ENCODE measurements at regions not wholly inside any gene's neighbourhood (a gene's known extent, or its start where the extent isn't known, plus 50 kb on each side); places are given as distances from the start of the nearest gene placed in this dataset.

DNA sequence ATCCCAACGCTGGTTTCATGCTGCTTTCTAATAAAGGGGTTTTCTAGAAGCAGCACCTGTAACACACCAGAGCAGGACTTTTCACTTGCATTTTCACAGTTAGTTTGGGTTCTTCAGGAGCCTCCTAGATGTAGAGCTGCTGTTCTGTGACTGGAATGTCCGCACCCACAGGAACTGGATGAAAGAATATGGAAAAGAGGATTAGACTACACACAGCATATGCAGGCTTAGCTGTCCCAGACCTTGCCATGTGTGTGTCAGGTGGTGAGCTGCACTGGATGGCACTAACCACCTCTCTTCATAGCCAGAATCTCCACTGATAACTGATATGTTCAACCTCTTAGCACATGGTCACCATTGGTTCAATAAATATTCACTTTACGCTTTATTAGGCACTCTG lies 112.1 kb upstream of the POU3F3 start:
- H3K4me2 ChIP-seq, result no peak overlapping the region
- no peak overlapping the region for H2AFZ ChIP-seq (ENCODE audit: low read depth)
- H3K4me1 ChIP-seq (ENCODE audit: low read depth, poor library complexity, severe bottlenecking), result no peaks in the 10 kb centered on the region
- H3K9ac ChIP-seq, result no peak overlapping the region
- H4K20me1 ChIP-seq (ENCODE audit: insufficient read depth), result no peaks in the 10 kb centered on the region
- TF ChIP-seq, protein P1, sequence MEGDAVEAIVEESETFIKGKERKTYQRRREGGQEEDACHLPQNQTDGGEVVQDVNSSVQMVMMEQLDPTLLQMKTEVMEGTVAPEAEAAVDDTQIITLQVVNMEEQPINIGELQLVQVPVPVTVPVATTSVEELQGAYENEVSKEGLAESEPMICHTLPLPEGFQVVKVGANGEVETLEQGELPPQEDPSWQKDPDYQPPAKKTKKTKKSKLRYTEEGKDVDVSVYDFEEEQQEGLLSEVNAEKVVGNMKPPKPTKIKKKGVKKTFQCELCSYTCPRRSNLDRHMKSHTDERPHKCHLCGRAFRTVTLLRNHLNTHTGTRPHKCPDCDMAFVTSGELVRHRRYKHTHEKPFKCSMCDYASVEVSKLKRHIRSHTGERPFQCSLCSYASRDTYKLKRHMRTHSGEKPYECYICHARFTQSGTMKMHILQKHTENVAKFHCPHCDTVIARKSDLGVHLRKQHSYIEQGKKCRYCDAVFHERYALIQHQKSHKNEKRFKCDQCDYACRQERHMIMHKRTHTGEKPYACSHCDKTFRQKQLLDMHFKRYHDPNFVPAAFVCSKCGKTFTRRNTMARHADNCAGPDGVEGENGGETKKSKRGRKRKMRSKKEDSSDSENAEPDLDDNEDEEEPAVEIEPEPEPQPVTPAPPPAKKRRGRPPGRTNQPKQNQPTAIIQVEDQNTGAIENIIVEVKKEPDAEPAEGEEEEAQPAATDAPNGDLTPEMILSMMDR (conservative IDR thresholded peaks at IDR 0.05; ENCODE audit: low read depth, low read length), result no peak
- H3K36me3 ChIP-seq (ENCODE audit: insufficient read depth), result no peaks in the 10 kb centered on the region
- no peaks in the 10 kb centered on the region for H3K27me3 ChIP-seq (ENCODE audit: insufficient read depth, low read depth)
- no peak overlapping the region for H3K27ac ChIP-seq
- H3K4me3 ChIP-seq (IDR thresholded peaks at IDR 0.05; ENCODE audit: insufficient read depth, low read depth, low read length), result no peak overlapping the region
- H3K79me2 ChIP-seq (ENCODE audit: insufficient read depth, low read depth), result no peaks in the 10 kb centered on the region

DNA sequence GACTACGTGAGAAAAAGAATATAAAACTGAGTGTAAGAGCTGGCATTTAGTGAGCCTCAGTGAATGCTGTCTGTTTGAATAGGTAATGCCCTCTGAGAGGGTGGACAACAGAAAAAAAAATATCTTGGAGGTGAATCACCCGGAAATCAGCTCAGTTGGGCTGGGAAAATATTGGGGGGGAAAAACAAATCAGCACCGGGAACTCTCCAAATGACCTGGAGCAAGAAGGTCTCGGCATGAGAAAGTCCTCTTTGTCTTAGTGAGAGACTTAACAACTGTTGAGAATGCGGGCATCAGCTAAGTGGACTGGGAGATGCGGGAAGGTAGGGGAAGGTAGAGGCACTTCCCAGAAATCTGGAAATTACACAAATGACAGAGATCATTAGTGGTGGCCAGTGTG lies 109.4 kb upstream of the POU3F3 start:
- Histone ChIP-seq H4K20me1 (ENCODE audit: insufficient read depth) (no peaks in the 10 kb centered on the region), H3K9ac (no peak overlapping the region), H3K4me2 (no peak overlapping the region), H3K27me3 (ENCODE audit: insufficient read depth, low read depth) (no peaks in the 10 kb centered on the region), H3K36me3 (ENCODE audit: insufficient read depth) (no peaks in the 10 kb centered on the region), H2AFZ (ENCODE audit: low read depth) (no peak overlapping the region), H3K27ac (no peak overlapping the region), H3K4me1 (ENCODE audit: low read depth, poor library complexity, severe bottlenecking) (no peaks in the 10 kb centered on the region), H3K4me3 (IDR thresholded peaks at IDR 0.05; ENCODE audit: insufficient read depth, low read depth, low read length) (no peak overlapping the region), H3K79me2 (ENCODE audit: insufficient read depth, low read depth) (no peaks in the 10 kb centered on the region)
- TF ChIP-seq, protein P1 (conservative IDR thresholded peaks at IDR 0.05; ENCODE audit: low read depth, low read length), result no peak

DNA sequence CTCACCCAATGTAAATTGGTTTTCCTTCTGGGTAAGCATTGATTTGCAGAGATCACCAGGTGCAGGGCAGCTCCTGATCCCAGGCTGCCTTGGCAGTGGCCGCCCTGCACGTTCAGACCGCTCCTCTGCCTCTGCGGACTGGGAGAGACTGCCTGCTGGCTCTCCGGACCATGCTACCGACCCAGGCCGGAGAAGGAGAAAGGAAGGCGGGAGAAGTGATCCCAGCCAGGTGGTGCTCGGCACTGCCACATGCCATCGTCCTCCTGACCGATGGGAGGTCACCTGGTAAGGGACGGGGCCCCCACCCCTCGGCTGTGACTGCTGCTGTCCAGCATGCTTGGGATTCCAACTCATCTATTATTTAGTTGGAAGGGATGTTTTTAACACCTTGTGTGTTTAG lies 108.1 kb upstream of the POU3F3 start:
- Histone ChIP-seq H3K4me3 (IDR thresholded peaks at IDR 0.05; ENCODE audit: insufficient read depth, low read depth, low read length) (no peak overlapping the region), H3K27me3 (ENCODE audit: insufficient read depth, low read depth) (no peaks in the 10 kb centered on the region), H3K9ac (no peak overlapping the region), H3K79me2 (ENCODE audit: insufficient read depth, low read depth) (no peaks in the 10 kb centered on the region), H3K4me2 (no peak overlapping the region), H4K20me1 (ENCODE audit: insufficient read depth) (no peaks in the 10 kb centered on the region), H3K36me3 (ENCODE audit: insufficient read depth) (no peaks in the 10 kb centered on the region), H3K27ac (no peak overlapping the region), H3K4me1 (ENCODE audit: low read depth, poor library complexity, severe bottlenecking) (no peaks in the 10 kb centered on the region), H2AFZ (ENCODE audit: low read depth) (no peak overlapping the region)
- TF ChIP-seq, protein P1 (conservative IDR thresholded peaks at IDR 0.05; ENCODE audit: low read depth, low read length), result no peak

DNA sequence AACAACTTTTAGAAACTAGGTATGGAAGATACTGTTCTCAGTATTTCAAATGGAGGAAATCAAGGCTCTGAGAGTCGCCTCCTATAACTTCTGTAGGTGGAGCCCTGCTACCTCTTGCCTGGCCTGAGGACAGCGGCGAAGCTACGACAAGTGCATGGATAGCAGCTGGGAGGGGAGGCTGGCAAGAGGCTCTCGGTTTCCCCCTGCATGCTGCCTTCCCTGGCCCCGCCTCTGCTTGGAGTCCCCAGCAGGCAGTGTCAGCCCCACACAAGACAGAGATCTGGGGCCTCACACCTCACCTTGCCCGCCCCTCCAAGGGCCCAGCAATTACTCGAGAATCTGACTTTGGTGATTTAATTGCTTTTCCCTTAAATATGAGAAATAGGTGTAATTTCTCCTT lies 107.6 kb upstream of the POU3F3 start:
- Histone ChIP-seq H3K9ac (no peak overlapping the region), H3K4me2 (no peak overlapping the region), H4K20me1 (ENCODE audit: insufficient read depth) (no peaks in the 10 kb centered on the region), H3K36me3 (ENCODE audit: insufficient read depth) (no peaks in the 10 kb centered on the region), H3K4me1 (ENCODE audit: low read depth, poor library complexity, severe bottlenecking) (no peaks in the 10 kb centered on the region), H2AFZ (ENCODE audit: low read depth) (no peak overlapping the region), H3K4me3 (IDR thresholded peaks at IDR 0.05; ENCODE audit: insufficient read depth, low read depth, low read length) (no peak overlapping the region), H3K27me3 (ENCODE audit: insufficient read depth, low read depth) (no peaks in the 10 kb centered on the region), H3K79me2 (ENCODE audit: insufficient read depth, low read depth) (no peaks in the 10 kb centered on the region), H3K27ac (no peak overlapping the region)
- TF ChIP-seq, protein P1 (conservative IDR thresholded peaks at IDR 0.05; ENCODE audit: low read depth, low read length), result no peak

DNA sequence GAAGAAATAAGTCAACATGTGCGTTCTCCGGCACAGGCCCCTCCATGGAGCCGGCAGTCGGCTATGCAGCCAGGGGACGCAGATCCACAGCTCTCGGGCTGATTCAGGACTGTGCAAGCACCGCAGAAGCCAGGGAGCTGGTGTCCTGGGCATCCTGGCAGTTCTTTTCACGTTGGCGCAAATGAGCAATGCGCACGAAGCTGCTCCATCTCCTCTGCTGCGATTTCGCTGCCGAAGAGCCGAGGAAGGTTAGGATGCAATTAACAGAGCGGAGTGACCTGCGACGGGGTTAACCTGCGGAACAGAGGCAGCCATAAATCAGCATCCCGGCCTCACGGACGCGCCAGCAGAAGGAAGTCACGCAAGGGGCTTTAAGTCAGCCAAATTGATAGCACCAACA lies 107.1 kb upstream of the POU3F3 start:
- TF ChIP-seq, protein P1 (conservative IDR thresholded peaks at IDR 0.05; ENCODE audit: low read depth, low read length), result no peak
- Histone ChIP-seq H3K27ac (no peak overlapping the region), H3K27me3 (ENCODE audit: insufficient read depth, low read depth) (no peaks in the 10 kb centered on the region)

More for the DNA sequence above, 107.1 kb upstream of the POU3F3 start:
- H3K4me2 ChIP-seq, result no peak overlapping the region
- H3K4me3 ChIP-seq (IDR thresholded peaks at IDR 0.05; ENCODE audit: insufficient read depth, low read depth, low read length), result no peak overlapping the region
- no peaks in the 10 kb centered on the region for H3K36me3 ChIP-seq (ENCODE audit: insufficient read depth)
- no peaks in the 10 kb centered on the region for H3K4me1 ChIP-seq (ENCODE audit: low read depth, poor library complexity, severe bottlenecking)
- H3K79me2 ChIP-seq (ENCODE audit: insufficient read depth, low read depth), result no peaks in the 10 kb centered on the region
- no peak overlapping the region for H2AFZ ChIP-seq (ENCODE audit: low read depth)
- H4K20me1 ChIP-seq (ENCODE audit: insufficient read depth), result no peaks in the 10 kb centered on the region
- H3K9ac ChIP-seq, result no peak overlapping the region
